Endothelial cell of umbilical vein (primary cell): ENCODE measurements at regions not wholly inside any gene's neighbourhood (a gene's known extent, or its start where the extent isn't known, plus 50 kb on each side); places are given as distances from the start of the nearest gene placed in this dataset.

Experiments used
- EZH2 ChIP-seq: IDR thresholded peaks from 2 replicates; pipeline ENCODE4 v1.6.1; 2012; ENCODE audit warnings: borderline replicate concordance, low read depth, mild to moderate bottlenecking, moderate library complexity, low read length, inconsistent platforms; ENCODE audit not compliant: severe bottlenecking
- FOS ChIP-seq: IDR thresholded peaks from 2 replicates; pipeline ENCODE4 v1.6.1; 2011; ENCODE audit warnings: mild to moderate bottlenecking, low read length, moderate library complexity, borderline replicate concordance; ENCODE audit not compliant: insufficient read depth
- GATA2 ChIP-seq: IDR thresholded peaks from 2 replicates; pipeline ENCODE4 v1.7.0; 2011; ENCODE audit warnings: low read depth, mild to moderate bottlenecking, moderate library complexity, mixed read lengths, low read length; ENCODE audit not compliant: insufficient read length, insufficient read depth
- JUN ChIP-seq: IDR thresholded peaks from 2 replicates; pipeline ENCODE4 v1.6.1; 2011; ENCODE audit warnings: borderline replicate concordance, low read depth; ENCODE audit not compliant: insufficient read length, insufficient read depth
- MYC ChIP-seq: IDR thresholded peaks from one replicate; pipeline ENCODE4 v1.6.1; 2011; ENCODE audit warnings: mild to moderate bottlenecking, low read depth, low read length
- POLR2A ChIP-seq: IDR thresholded peaks from 2 replicates; pipeline ENCODE4 v1.6.1; 2012; ENCODE audit warnings: low read depth, mild to moderate bottlenecking, control low read depth, low read length
- POLR2AphosphoS5 ChIP-seq: IDR thresholded peaks from 2 replicates; pipeline ENCODE4 v1.6.1; 2012; ENCODE audit warnings: low read depth, mild to moderate bottlenecking, control low read depth, low read length, moderate library complexity; ENCODE audit not compliant: insufficient read depth
- TF ChIP-seq, protein P1 (sequence below), 2 donors: IDR thresholded peaks; 1 replicate in 1 of 2; 2 replicates in 1 of 2; pipeline ENCODE4 v1.5.1; 2011; ENCODE audit warnings: low read length in 2 of 2, mild to moderate bottlenecking in 2 of 2, moderate library complexity in 2 of 2, control low read depth in 1 of 2, inconsistent platforms in 1 of 2, low read depth in 1 of 2; ENCODE audit not compliant: insufficient read depth in 1 of 2; ENCODE audit errors: extremely low read depth in 1 of 2
- TF ChIP-seq, protein P2 (sequence below): IDR thresholded peaks from 2 replicates; pipeline ENCODE4 v1.6.1; 2011; ENCODE audit not compliant: insufficient read depth, insufficient read length

DNA sequence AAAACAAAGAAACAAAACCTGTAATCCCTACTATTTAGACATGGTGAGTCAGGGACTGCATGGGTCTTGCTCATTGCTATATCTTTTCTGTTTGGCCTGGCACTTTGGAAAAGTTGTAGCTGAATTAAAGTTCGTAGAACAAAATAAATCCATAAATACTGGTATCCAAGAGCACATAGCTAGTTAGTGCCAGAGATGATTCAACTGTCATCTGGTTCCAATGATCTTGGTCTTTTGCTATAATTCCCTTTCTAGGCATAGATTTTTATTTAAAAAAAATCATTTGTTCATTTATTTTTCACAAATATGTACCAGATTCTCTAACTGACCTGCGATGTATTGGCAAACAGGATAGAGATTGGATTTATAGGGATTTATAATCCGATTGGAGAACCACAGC, 1436.1 kb upstream of the GOT2 start:
- TF ChIP-seq, protein P1, sequence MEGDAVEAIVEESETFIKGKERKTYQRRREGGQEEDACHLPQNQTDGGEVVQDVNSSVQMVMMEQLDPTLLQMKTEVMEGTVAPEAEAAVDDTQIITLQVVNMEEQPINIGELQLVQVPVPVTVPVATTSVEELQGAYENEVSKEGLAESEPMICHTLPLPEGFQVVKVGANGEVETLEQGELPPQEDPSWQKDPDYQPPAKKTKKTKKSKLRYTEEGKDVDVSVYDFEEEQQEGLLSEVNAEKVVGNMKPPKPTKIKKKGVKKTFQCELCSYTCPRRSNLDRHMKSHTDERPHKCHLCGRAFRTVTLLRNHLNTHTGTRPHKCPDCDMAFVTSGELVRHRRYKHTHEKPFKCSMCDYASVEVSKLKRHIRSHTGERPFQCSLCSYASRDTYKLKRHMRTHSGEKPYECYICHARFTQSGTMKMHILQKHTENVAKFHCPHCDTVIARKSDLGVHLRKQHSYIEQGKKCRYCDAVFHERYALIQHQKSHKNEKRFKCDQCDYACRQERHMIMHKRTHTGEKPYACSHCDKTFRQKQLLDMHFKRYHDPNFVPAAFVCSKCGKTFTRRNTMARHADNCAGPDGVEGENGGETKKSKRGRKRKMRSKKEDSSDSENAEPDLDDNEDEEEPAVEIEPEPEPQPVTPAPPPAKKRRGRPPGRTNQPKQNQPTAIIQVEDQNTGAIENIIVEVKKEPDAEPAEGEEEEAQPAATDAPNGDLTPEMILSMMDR (IDR thresholded peaks at IDR 0.05; ENCODE audit: extremely low read depth in 1 of 2, insufficient read depth in 1 of 2, low read depth in 1 of 2, low read length in 2 of 2): no peak
- no peak for TF ChIP-seq POLR2AphosphoS5
- TF ChIP-seq, protein P2, sequence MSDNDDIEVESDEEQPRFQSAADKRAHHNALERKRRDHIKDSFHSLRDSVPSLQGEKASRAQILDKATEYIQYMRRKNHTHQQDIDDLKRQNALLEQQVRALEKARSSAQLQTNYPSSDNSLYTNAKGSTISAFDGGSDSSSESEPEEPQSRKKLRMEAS: no peak
- no peak for TF ChIP-seq FOS
- no peak for TF ChIP-seq POLR2A
- TF ChIP-seq EZH2: no peak
- no peak for TF ChIP-seq MYC
- no peak for TF ChIP-seq JUN
- no peak for TF ChIP-seq GATA2
